ENCODE measurements at regions not wholly inside any gene's neighbourhood (a gene's known extent, or its start where the extent isn't known, plus 50 kb on each side); places are given as distances from the start of the nearest gene placed in this dataset.

- no peak overlapping the region for H3K4me3 ChIP-seq (ENCODE audit: low read depth in 2 of 2, low read length in 2 of 2)
- no peak overlapping the region for H3K27ac ChIP-seq (ENCODE audit: low read length)
- H3K4me1 ChIP-seq (ENCODE audit: control insufficient read depth, insufficient read depth, low read length): no peaks in the 10 kb centered on the region
- no TSS peak for BruUV-seq (replicated peaks)
- no peaks in the 10 kb centered on the region for H3K27me3 ChIP-seq (ENCODE audit: control insufficient read depth, insufficient read depth, low read length)
- ATAC-seq: no peak
- no peak for DNase-seq (ENCODE audit: low read depth, low spot score)
- ChIA-PET POLR2A (no interaction called here), CTCF (no interaction called here)
- TF ChIP-seq TCF7L2 (IDR thresholded peaks at IDR 0.05; ENCODE audit: low read depth, low read length) (no peak), SIN3A (IDR thresholded peaks at IDR 0.05; ENCODE audit: borderline replicate concordance, insufficient read depth, low read depth, low read length) (no peak), POLR2AphosphoS5 (IDR thresholded peaks at IDR 0.05; ENCODE audit: low read depth, low read length) (no peak)
- TF ChIP-seq, protein P1, sequence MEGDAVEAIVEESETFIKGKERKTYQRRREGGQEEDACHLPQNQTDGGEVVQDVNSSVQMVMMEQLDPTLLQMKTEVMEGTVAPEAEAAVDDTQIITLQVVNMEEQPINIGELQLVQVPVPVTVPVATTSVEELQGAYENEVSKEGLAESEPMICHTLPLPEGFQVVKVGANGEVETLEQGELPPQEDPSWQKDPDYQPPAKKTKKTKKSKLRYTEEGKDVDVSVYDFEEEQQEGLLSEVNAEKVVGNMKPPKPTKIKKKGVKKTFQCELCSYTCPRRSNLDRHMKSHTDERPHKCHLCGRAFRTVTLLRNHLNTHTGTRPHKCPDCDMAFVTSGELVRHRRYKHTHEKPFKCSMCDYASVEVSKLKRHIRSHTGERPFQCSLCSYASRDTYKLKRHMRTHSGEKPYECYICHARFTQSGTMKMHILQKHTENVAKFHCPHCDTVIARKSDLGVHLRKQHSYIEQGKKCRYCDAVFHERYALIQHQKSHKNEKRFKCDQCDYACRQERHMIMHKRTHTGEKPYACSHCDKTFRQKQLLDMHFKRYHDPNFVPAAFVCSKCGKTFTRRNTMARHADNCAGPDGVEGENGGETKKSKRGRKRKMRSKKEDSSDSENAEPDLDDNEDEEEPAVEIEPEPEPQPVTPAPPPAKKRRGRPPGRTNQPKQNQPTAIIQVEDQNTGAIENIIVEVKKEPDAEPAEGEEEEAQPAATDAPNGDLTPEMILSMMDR (IDR thresholded peaks at IDR 0.05): no peak
- TF ChIP-seq, protein P2, sequence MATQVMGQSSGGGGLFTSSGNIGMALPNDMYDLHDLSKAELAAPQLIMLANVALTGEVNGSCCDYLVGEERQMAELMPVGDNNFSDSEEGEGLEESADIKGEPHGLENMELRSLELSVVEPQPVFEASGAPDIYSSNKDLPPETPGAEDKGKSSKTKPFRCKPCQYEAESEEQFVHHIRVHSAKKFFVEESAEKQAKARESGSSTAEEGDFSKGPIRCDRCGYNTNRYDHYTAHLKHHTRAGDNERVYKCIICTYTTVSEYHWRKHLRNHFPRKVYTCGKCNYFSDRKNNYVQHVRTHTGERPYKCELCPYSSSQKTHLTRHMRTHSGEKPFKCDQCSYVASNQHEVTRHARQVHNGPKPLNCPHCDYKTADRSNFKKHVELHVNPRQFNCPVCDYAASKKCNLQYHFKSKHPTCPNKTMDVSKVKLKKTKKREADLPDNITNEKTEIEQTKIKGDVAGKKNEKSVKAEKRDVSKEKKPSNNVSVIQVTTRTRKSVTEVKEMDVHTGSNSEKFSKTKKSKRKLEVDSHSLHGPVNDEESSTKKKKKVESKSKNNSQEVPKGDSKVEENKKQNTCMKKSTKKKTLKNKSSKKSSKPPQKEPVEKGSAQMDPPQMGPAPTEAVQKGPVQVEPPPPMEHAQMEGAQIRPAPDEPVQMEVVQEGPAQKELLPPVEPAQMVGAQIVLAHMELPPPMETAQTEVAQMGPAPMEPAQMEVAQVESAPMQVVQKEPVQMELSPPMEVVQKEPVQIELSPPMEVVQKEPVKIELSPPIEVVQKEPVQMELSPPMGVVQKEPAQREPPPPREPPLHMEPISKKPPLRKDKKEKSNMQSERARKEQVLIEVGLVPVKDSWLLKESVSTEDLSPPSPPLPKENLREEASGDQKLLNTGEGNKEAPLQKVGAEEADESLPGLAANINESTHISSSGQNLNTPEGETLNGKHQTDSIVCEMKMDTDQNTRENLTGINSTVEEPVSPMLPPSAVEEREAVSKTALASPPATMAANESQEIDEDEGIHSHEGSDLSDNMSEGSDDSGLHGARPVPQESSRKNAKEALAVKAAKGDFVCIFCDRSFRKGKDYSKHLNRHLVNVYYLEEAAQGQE (IDR thresholded peaks at IDR 0.05; ENCODE audit: insufficient read depth in 1 of 2, low read depth in 2 of 2, low read length in 1 of 2): no peak
- H3K36me3 ChIP-seq (ENCODE audit: control insufficient read depth, insufficient read depth, low read length): no peaks in the 10 kb centered on the region
- in situ Hi-C loops (cut with HindIII; ENCODE audit: low pct_unique_long_range_greater_than_20kb, low sequenced_read_pairs): no loop called here
- intact Hi-C loops (cut with micrococcal nuclease; ENCODE audit: unreplicated experiment): no loop called here
- H3K9me3 ChIP-seq (ENCODE audit: control insufficient read depth, insufficient read depth, low read depth, low read length): no peaks in the 10 kb centered on the region
Observed at GRCh38 chr21:20802201-20802600, 196.0 kb upstream of the NCAM2 start.

- no peak for ATAC-seq
- ChIA-PET POLR2A (no interaction called here), CTCF (no interaction called here)
- in situ Hi-C loops (cut with HindIII; ENCODE audit: low pct_unique_long_range_greater_than_20kb, low sequenced_read_pairs): no loop called here
- intact Hi-C loops (cut with micrococcal nuclease; ENCODE audit: unreplicated experiment): no loop called here
- no peaks in the 10 kb centered on the region for H3K36me3 ChIP-seq (ENCODE audit: control insufficient read depth, insufficient read depth, low read length)
- DNase-seq (ENCODE audit: low read depth, low spot score): no peak
- no peaks in the 10 kb centered on the region for H3K4me1 ChIP-seq (ENCODE audit: control insufficient read depth, insufficient read depth, low read length)
- no peaks in the 10 kb centered on the region for H3K9me3 ChIP-seq (ENCODE audit: control insufficient read depth, insufficient read depth, low read depth, low read length)
- TF ChIP-seq POLR2AphosphoS5 (IDR thresholded peaks at IDR 0.05; ENCODE audit: low read depth, low read length): no peak
- no peak for TF ChIP-seq SIN3A (IDR thresholded peaks at IDR 0.05; ENCODE audit: borderline replicate concordance, insufficient read depth, low read depth, low read length)
- TF ChIP-seq, protein P2 (IDR thresholded peaks at IDR 0.05; ENCODE audit: insufficient read depth in 1 of 2, low read depth in 2 of 2, low read length in 1 of 2): no peak
- TF ChIP-seq TCF7L2 (IDR thresholded peaks at IDR 0.05; ENCODE audit: low read depth, low read length): no peak
- TF ChIP-seq, protein P1 (IDR thresholded peaks at IDR 0.05): no peak
- H3K27ac ChIP-seq (ENCODE audit: low read length): no peak overlapping the region
- no TSS peak for BruUV-seq (replicated peaks)
- no peaks in the 10 kb centered on the region for H3K27me3 ChIP-seq (ENCODE audit: control insufficient read depth, insufficient read depth, low read length)
- no peak overlapping the region for H3K4me3 ChIP-seq (ENCODE audit: low read depth in 2 of 2, low read length in 2 of 2)
Observed at GRCh38 chr21:20802631-20803260, 195.5 kb upstream of the NCAM2 start.
